GM12874 (cell line): ENCODE measurements at regions not wholly inside any gene's neighbourhood (a gene's known extent, or its start where the extent isn't known, plus 50 kb on each side); places are given as distances from the start of the nearest gene placed in this dataset.

Experiments
- CTCF ChIP-seq: IDR thresholded peaks from 2 replicates; pipeline ENCODE4 v1.5.1; 2011; ENCODE audit warnings: low read depth, mild to moderate bottlenecking, control low read depth, low read length, moderate library complexity; ENCODE audit not compliant: insufficient read depth

GRCh38 chr3:73236867-73237266 lies 175.4 kb downstream of the EBLN2 start:
- TF ChIP-seq CTCF, result no peak

- no peak for TF ChIP-seq CTCF
Measured at GRCh38 chr3:73243740-73244139, 182.3 kb downstream of the EBLN2 start.

- no peak for TF ChIP-seq CTCF
Measured at GRCh38 chr3:73245459-73245858, 184.0 kb downstream of the EBLN2 start.

GRCh38 chr3:73249047-73249446 lies 187.6 kb downstream of the EBLN2 start:
- no peak for TF ChIP-seq CTCF

GRCh38 chr3:73254062-73254461 lies 192.6 kb downstream of the EBLN2 start:
- TF ChIP-seq CTCF, result no peak

GRCh38 chr3:73255609-73256029 lies 194.2 kb downstream of the EBLN2 start:
- TF ChIP-seq CTCF, result no peak

- no peak for TF ChIP-seq CTCF
Measured at GRCh38 chr3:73257186-73257585, 195.7 kb downstream of the EBLN2 start.

GRCh38 chr3:73258057-73258456 lies 196.6 kb downstream of the EBLN2 start:
- TF ChIP-seq CTCF, result no peak
